Ishikawa (cell line): ENCODE measurements at regions not wholly inside any gene's neighbourhood (a gene's known extent, or its start where the extent isn't known, plus 50 kb on each side); places are given as distances from the start of the nearest gene placed in this dataset.

Source experiments
- CEBPB ChIP-seq: IDR thresholded peaks from 2 replicates; pipeline ENCODE4 v1.6.1; 2012
- CREB1 ChIP-seq: IDR thresholded peaks from 2 replicates; pipeline ENCODE4 v1.6.1; 2012; ENCODE audit warnings: low read depth
- EGR1 ChIP-seq: IDR thresholded peaks from 2 replicates; pipeline ENCODE4 v1.6.1; 2012
- EP300 ChIP-seq: IDR thresholded peaks from 2 replicates; pipeline ENCODE4 v1.6.1; 2012; ENCODE audit warnings: borderline replicate concordance
- FOXM1 ChIP-seq: IDR thresholded peaks from 2 replicates; pipeline ENCODE4 v1.6.1; 2012; ENCODE audit warnings: low read depth, borderline replicate concordance
- MAX ChIP-seq: IDR thresholded peaks from 2 replicates; pipeline ENCODE4 v1.6.1; 2012
- NFIC ChIP-seq: IDR thresholded peaks from 2 replicates; pipeline ENCODE4 v1.6.1; 2012
- RAD21 ChIP-seq: IDR thresholded peaks from 2 replicates; pipeline ENCODE4 v1.6.1; 2012; ENCODE audit warnings: low read depth
- REST ChIP-seq: IDR thresholded peaks from 2 replicates; pipeline ENCODE4 v1.6.1; 2012; ENCODE audit warnings: low read depth, mild to moderate bottlenecking
- TAF1 ChIP-seq: IDR thresholded peaks from 2 replicates; pipeline ENCODE4 v1.6.1; 2012; ENCODE audit warnings: low read depth, mild to moderate bottlenecking
- TCF12 ChIP-seq: IDR thresholded peaks from 2 replicates; pipeline ENCODE4 v1.6.1; 2012; ENCODE audit warnings: low read depth
- TEAD4 ChIP-seq: IDR thresholded peaks from 2 replicates; pipeline ENCODE4 v1.6.1; 2012
- USF1 ChIP-seq: IDR thresholded peaks from 2 replicates; pipeline ENCODE4 v1.6.1; 2012
- YY1 ChIP-seq: IDR thresholded peaks from 2 replicates; pipeline ENCODE4 v1.6.1; 2012; ENCODE audit warnings: low read depth
- ZBTB7A ChIP-seq: IDR thresholded peaks from 2 replicates; pipeline ENCODE4 v1.6.1; 2012; ENCODE audit warnings: low read depth

GRCh38 chr16:77111056-77111565 is 79.9 kb upstream of the MON1B start:
- TF ChIP-seq YY1 = no peak
- no peak for TF ChIP-seq ZBTB7A
- TF ChIP-seq RAD21 = no peak
- no peak for TF ChIP-seq REST
- no peak for TF ChIP-seq EGR1
- TF ChIP-seq TAF1 = no peak
- TF ChIP-seq CREB1 = no peak
- no peak for TF ChIP-seq USF1
- no peak for TF ChIP-seq FOXM1
- no peak for TF ChIP-seq CEBPB
- TF ChIP-seq NFIC = no peak

GRCh38 chr16:77112746-77113145 is 78.2 kb upstream of the MON1B start:
- no peak for TF ChIP-seq EGR1
- TF ChIP-seq YY1 = no peak

GRCh38 chr16:77113835-77114234 is 77.2 kb upstream of the MON1B start:
- TF ChIP-seq ZBTB7A (no peak), TEAD4 (no peak), USF1 (no peak), RAD21 (no peak), EGR1 (no peak), MAX (no peak)

GRCh38 chr16:77116856-77117255 is 74.1 kb upstream of the MON1B start:
- TF ChIP-seq EP300 (no peak), TAF1 (no peak), ZBTB7A (no peak), CEBPB (no peak), USF1 (no peak), REST (no peak), NFIC (no peak), EGR1 (no peak), YY1 (no peak), RAD21 (no peak), TEAD4 (no peak), CREB1 (no peak)

GRCh38 chr16:77117707-77118106 is 73.3 kb upstream of the MON1B start:
- no peak for TF ChIP-seq ZBTB7A
- TF ChIP-seq TAF1 = no peak
- no peak for TF ChIP-seq TCF12
- TF ChIP-seq CEBPB = no peak
- TF ChIP-seq EP300 = no peak
- TF ChIP-seq USF1 = no peak
- TF ChIP-seq NFIC = no peak
- no peak for TF ChIP-seq REST
- no peak for TF ChIP-seq RAD21
- TF ChIP-seq TEAD4 = no peak
- no peak for TF ChIP-seq YY1
- TF ChIP-seq FOXM1 = no peak
- TF ChIP-seq CREB1 = no peak
- no peak for TF ChIP-seq EGR1
- no peak for TF ChIP-seq MAX
